ENCODE measurements at regions not wholly inside any gene's neighbourhood (a gene's known extent, or its start where the extent isn't known, plus 50 kb on each side); places are given as distances from the start of the nearest gene placed in this dataset.
"Not testable (repeated sequence)": the region's sequence is repeated elsewhere in the genome, so short reads cannot be mapped to it uniquely, and the experiment has no call there.

GRCh38 chr5:67842806-67843205, 372.8 kb upstream of the PIK3R1 start:
- in situ Hi-C loops (cut with HindIII; ENCODE audit: low pct_unique_long_range_greater_than_20kb, low sequenced_read_pairs), result no loop called here
- peak; percentile 53 for DNase-seq (ENCODE audit: low read depth, low spot score)

- in situ Hi-C loops (cut with HindIII; ENCODE audit: low pct_unique_long_range_greater_than_20kb, low sequenced_read_pairs); DNase-seq (ENCODE audit: low read depth, low spot score): not testable (repeated sequence)
Observed at GRCh38 chr5:67837225-67837624, 378.3 kb upstream of the PIK3R1 start.

DNA sequence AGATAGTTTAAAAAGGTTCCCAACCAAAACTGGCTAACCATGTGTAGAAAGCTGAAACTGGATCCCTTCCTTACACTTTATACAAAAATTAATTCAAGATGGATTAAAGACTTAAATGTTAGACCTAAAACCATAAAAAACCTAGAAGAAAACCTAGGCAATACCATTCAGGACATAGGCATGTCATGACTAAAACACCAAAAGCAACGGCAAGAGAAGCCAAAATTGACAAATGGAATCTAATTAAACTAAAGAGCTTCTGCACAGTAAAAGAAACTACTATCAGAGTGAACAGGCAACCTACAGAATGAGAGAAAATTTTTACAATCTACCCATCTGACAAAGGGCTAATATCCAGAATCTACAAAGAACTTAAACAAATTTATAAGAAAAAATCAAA, 379.1 kb upstream of the PIK3R1 start:
- DNase-seq (ENCODE audit: low read depth, low spot score); in situ Hi-C loops (cut with HindIII; ENCODE audit: low pct_unique_long_range_greater_than_20kb, low sequenced_read_pairs): not testable (repeated sequence)

DNA sequence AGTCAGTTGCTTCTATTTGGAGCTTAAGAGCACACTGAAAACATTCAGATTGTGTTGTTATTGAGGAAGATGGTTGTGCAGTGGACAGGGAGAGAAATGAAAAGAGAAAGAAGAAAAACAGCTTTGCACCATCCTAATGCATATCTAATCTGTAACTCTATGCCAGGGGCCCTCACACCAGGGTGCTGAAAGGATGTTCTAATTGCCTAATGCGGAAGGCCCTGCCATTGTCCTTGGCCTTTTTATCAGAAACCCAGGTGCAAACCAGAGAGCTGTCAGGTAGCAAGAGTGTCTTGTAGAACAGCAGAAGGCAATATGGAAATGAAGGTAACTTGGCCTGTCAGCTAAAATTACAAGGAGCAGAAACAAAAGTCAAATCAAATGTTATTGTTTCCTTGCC, 384.5 kb upstream of the PIK3R1 start:
- in situ Hi-C loops (cut with HindIII; ENCODE audit: low pct_unique_long_range_greater_than_20kb, low sequenced_read_pairs), result no loop called here
- no peak for DNase-seq (ENCODE audit: low read depth, low spot score)

DNA sequence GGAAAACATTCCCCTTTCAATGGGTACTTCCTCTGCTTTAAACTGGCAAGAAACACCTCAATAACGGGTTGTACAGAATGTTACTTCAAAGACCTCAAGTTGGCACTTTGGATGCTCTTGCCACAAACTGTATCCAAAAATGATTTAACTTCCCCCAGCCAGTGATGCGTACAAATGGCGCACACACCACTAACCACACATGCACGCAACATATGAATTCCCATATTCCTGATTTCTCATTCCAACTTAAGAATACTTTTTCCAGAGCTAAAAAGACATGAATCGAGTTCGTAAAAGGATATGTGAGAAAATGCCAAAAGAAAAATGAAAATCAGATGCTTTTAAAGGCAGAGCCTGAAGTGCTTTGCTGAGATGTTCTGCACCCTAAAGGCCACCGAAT, 388.0 kb upstream of the PIK3R1 start:
- in situ Hi-C loops (cut with HindIII; ENCODE audit: low pct_unique_long_range_greater_than_20kb, low sequenced_read_pairs), result no loop called here
- no peak for DNase-seq (ENCODE audit: low read depth, low spot score)

GRCh38 chr5:67824852-67825251, 390.7 kb upstream of the PIK3R1 start:
- in situ Hi-C loops (cut with HindIII; ENCODE audit: low pct_unique_long_range_greater_than_20kb, low sequenced_read_pairs), result no loop called here
- no peak for DNase-seq (ENCODE audit: low read depth, low spot score)

- DNase-seq (ENCODE audit: low read depth, low spot score), result no peak
- in situ Hi-C loops (cut with HindIII; ENCODE audit: low pct_unique_long_range_greater_than_20kb, low sequenced_read_pairs), result no loop called here
Observed at GRCh38 chr5:67817652-67818051, 397.9 kb upstream of the PIK3R1 start.

- in situ Hi-C loops (cut with HindIII; ENCODE audit: low pct_unique_long_range_greater_than_20kb, low sequenced_read_pairs), result no loop called here
- no peak for DNase-seq (ENCODE audit: low read depth, low spot score)
Observed at GRCh38 chr5:67816456-67816855, 399.1 kb upstream of the PIK3R1 start.

DNA sequence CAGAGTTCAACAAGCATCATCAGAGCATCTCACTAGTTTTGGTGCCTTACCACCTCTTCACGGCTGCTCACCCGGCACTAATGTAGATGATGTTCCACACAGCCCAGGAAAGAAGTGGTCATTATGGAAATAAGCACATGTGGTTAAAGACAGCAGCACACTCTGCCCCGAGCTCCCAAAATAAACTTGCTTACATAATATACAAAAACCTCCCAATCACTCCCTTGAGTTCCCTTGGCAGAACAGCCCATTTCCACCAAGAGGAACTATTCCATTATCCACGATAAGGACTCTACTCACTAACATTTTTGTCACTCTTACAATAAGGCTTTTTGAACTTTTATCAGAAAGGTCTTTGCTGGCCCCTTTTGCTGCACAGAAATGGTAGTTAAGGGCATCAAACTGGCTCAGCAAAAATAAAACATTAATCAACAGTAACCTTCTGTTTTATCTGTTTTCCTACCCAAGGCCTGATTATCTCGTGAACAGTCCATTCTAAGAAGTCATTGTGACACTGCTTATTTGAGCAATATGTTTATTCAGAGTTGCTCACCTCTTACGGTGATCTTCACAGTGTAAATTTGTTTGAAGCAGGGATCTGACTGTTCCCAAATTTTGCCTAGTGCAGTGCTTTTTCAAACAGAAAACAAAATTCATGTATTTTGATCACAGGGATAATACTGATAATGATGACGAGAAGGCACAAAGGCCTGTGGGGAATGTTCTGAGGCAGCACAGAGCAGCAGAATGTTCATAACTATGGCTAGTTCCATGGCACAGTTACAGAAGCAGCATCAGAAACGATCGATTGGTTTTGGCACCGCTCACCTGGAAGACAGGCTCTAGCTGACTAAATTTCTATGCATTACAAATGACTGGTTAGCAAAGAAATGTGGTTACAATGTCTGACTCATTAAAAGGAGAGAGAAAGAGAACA, 399.8 kb upstream of the PIK3R1 start:
- in situ Hi-C loops (cut with HindIII; ENCODE audit: low pct_unique_long_range_greater_than_20kb, low sequenced_read_pairs), result no loop called here

DNA sequence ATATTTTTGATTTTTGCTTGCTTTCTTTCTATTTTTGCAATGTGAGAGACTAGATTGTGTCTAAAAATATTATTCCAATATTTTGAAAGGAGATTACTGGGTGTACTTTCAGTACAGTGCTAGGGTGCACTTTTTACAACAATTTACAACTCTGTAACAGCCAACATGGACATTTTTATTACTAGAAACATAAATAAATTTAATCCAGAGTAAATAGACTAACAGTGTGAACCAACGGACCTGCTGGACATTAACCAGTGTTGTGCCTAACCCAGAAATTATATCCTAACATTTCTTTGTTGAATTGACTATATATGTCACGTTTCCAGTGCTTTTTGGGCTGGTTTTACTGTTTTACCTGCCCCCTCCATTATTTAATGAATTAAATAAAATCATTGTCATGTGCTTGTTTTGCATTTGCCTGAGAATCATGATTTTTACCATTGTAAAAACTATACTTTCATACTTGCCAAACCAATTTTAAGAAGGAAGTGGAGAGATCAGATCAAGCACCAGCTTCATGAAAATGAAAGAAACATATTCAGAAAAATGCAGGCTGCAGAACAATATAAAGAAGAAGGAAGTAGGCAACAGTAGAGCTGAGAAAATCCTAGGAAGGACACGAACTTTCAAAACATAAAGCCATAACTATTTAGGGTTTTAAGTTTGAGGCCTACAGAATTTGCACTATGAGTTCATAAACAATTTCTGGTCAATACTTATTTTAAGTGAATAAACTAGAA, 400.8 kb upstream of the PIK3R1 start:
- no peak for DNase-seq (ENCODE audit: low read depth, low spot score)
- in situ Hi-C loops (cut with HindIII; ENCODE audit: low pct_unique_long_range_greater_than_20kb, low sequenced_read_pairs), result no loop called here

More for the DNA sequence above, 399.8 kb upstream of the PIK3R1 start:
- DNase-seq (ENCODE audit: low read depth, low spot score), result peak; percentile 44

DNA sequence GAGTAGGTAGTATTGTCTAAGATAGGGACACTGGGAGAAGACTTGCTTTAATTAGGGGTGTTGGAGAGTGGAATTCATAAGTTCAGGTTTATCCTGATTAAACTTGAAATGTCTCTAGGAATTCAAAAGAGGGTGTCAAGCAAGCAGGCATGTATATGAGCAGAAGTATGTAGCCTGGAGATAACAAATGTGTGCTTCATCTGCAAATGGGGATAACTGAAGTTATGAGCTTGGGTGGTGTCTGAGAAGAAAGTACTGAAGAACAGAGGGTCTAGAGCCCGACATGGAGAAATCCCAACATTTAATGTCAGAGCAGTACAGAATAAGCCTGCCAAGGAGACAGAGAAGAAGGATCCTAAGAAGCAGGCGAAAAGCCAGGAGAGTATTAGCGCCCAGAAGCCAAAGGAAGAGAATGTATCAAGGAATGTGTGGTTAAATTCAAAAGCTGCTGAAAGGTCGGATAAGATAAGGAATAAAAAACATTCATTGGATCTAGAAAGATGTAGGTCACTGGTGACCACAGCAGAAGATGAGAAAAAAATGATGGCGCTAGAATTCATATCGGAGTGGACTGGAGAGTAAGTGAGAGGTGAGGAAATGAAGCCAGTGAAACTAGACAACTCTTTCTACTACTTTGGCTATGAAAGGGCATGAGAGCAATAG, 401.5 kb upstream of the PIK3R1 start:
- in situ Hi-C loops (cut with HindIII; ENCODE audit: low pct_unique_long_range_greater_than_20kb, low sequenced_read_pairs), result no loop called here
- DNase-seq (ENCODE audit: low read depth, low spot score), result no peak

GRCh38 chr5:67809589-67809988, 406.0 kb upstream of the PIK3R1 start:
- DNase-seq (ENCODE audit: low read depth, low spot score), result no peak

DNA sequence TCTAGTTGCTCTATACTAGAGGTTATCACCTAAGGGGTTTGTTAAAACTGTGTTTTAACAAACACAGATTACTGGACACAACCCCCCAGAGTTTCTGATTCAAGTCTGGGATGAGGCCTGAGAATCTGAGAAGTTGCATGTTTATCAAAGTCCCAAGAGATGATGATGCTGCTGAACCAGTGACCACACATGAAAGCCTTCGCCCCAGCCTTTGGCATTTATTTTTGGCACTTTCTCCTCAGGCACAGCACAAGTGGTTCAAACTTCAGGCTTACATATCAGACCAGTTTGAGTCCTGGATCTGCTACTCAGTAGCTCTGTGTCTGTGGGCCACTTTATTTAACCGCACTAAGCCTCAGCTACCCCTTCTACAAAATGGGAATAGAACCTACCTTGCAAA, 407.2 kb upstream of the PIK3R1 start:
- in situ Hi-C loops (cut with HindIII; ENCODE audit: low pct_unique_long_range_greater_than_20kb, low sequenced_read_pairs), result no loop called here
- DNase-seq (ENCODE audit: low read depth, low spot score), result no peak

More at GRCh38 chr5:67809589-67809988, 406.0 kb upstream of the PIK3R1 start:
- in situ Hi-C loops (cut with HindIII; ENCODE audit: low pct_unique_long_range_greater_than_20kb, low sequenced_read_pairs), result no loop called here

GRCh38 chr5:67807439-67807888, 408.1 kb upstream of the PIK3R1 start:
- DNase-seq (ENCODE audit: low read depth, low spot score), result no peak
- in situ Hi-C loops (cut with HindIII; ENCODE audit: low pct_unique_long_range_greater_than_20kb, low sequenced_read_pairs), result no loop called here

DNA sequence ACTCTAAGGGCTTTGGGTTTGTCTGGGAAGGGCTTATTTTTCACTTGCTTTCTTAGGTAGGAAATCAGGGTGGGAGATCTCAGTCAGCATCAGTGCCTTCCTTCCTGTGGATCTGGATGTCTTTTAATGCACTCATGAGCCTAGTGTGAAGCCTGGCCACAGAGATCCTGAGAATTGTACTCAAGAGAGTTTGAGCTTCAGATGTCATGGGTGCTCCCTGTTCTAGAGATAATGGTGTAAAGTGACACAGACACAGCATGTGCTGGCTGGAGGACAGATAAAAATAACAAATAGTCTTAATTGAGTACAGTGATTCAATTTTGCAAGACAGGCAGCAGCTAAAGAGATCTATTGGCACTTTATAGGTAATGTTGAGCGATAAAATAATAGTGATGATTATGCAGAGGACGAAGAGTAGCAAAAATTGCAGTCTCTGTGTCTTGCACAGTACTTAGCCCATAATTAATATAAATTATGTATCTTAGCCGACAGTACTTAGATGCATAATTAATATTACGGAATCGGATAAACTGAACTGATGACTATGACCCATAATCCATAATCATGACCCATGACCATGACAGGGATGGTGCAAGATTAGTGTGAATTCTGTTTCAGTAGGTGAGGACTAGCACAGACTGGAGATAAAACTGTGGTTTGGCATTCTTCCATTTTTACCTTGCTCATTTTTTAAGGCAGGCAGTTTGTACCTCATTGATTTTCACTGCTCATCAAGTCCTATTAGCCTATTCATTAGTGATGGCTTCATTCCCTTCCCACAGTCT, 408.7 kb upstream of the PIK3R1 start:
- in situ Hi-C loops (cut with HindIII; ENCODE audit: low pct_unique_long_range_greater_than_20kb, low sequenced_read_pairs), result no loop called here
- no peak for DNase-seq (ENCODE audit: low read depth, low spot score)

- no peak for DNase-seq (ENCODE audit: low read depth, low spot score)
- in situ Hi-C loops (cut with HindIII; ENCODE audit: low pct_unique_long_range_greater_than_20kb, low sequenced_read_pairs), result no loop called here
Observed at GRCh38 chr5:67805666-67806348, 409.7 kb upstream of the PIK3R1 start.

GRCh38 chr5:67802766-67803165, 412.8 kb upstream of the PIK3R1 start:
- in situ Hi-C loops (cut with HindIII; ENCODE audit: low pct_unique_long_range_greater_than_20kb, low sequenced_read_pairs), result no loop called here

More at GRCh38 chr5:67802766-67803165, 412.8 kb upstream of the PIK3R1 start:
- DNase-seq (ENCODE audit: low read depth, low spot score), result no peak

Measured in SK-MEL-5 (cell line).